ENCODE measurements at regions not wholly inside any gene's neighbourhood (a gene's known extent, or its start where the extent isn't known, plus 50 kb on each side); places are given as distances from the start of the nearest gene placed in this dataset.
A peak's percentile ranks its signal among the peaks of the same experiment; 100 is the strongest.

- Histone ChIP-seq H3K9me3 (ENCODE audit: control insufficient read depth, low read length) (no peaks in the 10 kb centered on the region), H3K4me3 (ENCODE audit: low read length) (no peak overlapping the region), H3K27me3 (ENCODE audit: control insufficient read depth, insufficient read depth) (no peaks in the 10 kb centered on the region), H3K27ac (ENCODE audit: low read length) (no peak overlapping the region), H3K4me1 (ENCODE audit: control insufficient read depth, insufficient read depth, low read length) (no peaks in the 10 kb centered on the region)
- intact Hi-C loops (cut with DNase I): no loop called here
- DNase-seq: no peak
- WGBS: 83% methylated on average over 2 of the region's 2 CpGs
- no peak for ATAC-seq
Observed at GRCh38 chr15:61681038-61681418, 379.2 kb downstream of the VPS13C start.

DNA sequence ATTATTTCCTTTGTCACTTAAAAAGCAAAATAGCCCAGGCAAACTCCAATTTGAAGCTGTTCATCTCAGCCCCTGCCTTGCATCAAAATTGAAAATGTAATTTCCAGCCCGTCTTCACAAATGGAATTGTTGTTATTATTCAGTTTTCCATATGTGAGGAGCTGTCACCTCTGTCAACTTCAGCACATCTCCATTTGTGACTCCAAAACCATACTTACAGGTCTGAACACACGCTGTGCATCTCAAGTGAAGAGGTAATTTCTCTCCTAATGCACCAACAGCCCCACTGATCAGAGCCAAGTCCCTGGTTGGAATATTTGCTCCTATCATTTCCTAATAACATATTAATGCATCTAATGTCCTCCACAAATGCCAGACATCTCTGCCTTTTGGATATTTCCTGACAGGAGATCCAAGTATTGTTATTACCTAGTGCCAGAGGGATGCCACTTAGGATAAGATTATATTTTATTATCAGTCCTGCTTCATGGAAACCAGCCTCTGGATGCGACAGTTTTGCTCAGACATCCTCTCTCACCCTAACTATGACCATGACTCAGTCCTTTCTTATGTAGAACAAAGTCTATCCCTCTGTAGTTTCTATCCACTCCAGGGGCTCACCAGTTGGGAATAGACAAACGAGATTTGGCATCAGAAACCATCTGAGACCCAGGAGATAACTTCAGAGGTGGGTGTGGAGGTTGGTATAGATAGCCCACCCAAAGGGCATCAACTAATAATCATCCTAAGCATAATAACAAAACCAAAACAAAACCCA, 379.8 kb downstream of the VPS13C start:
- Histone ChIP-seq H3K9me3 (ENCODE audit: control insufficient read depth, low read length) (no peaks in the 10 kb centered on the region), H3K27me3 (ENCODE audit: control insufficient read depth, insufficient read depth) (no peaks in the 10 kb centered on the region), H3K4me1 (ENCODE audit: control insufficient read depth, insufficient read depth, low read length) (no peaks in the 10 kb centered on the region), H3K27ac (ENCODE audit: low read length) (no peak overlapping the region), H3K4me3 (ENCODE audit: low read length) (no peak overlapping the region)
- 63% methylated on average over 4 of the region's 4 CpGs for WGBS
- ATAC-seq (no peak), DNase-seq (no peak)
- intact Hi-C loops (cut with DNase I): no loop called here

DNA sequence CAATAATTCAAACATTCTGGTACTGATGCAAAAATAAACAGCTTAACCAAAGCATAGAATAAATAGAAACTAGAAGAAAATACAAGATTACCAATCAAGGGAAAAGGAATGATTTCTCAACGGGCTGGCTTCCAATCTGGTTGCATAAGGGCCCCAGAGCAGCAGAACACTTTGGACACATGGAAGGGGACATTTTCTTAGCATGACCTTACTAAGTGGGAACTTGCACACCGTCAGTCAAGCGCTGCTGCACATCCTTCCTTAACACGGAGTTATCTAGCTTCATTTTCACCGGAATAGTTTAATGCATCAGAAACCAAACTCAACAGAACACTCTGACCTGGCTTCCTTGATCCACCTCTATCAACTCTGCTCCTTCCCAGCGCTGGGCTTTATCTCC, 388.5 kb downstream of the VPS13C start:
- Histone ChIP-seq H3K27ac (ENCODE audit: low read length) (no peak overlapping the region), H3K9me3 (ENCODE audit: control insufficient read depth, low read length) (no peaks in the 10 kb centered on the region), H3K4me1 (ENCODE audit: control insufficient read depth, insufficient read depth, low read length) (peaks cover 1% of the 10 kb centered on the region), H3K27me3 (ENCODE audit: control insufficient read depth, insufficient read depth) (no peaks in the 10 kb centered on the region), H3K4me3 (ENCODE audit: low read length) (no peak overlapping the region)
- peak in 2 of 3 donors; percentile 37 to 68 for DNase-seq
- WGBS: 24% methylated on average over 6 of the region's 6 CpGs
- ATAC-seq: peak; percentile 40 to 75
- intact Hi-C loops (cut with DNase I): no loop called here

GRCh38 chr15:61668444-61668843, 391.8 kb downstream of the VPS13C start:
- intact Hi-C loops (cut with DNase I): no loop called here
- peak; percentile 22 to 57 (median 53) for DNase-seq
- no peak overlapping the region for H3K4me3 ChIP-seq (ENCODE audit: low read length)
- H3K27me3 ChIP-seq (ENCODE audit: control insufficient read depth, insufficient read depth): no peaks in the 10 kb centered on the region
- H3K9me3 ChIP-seq (ENCODE audit: control insufficient read depth, low read length): no peaks in the 10 kb centered on the region
- 25% methylated on average over 12 of the region's 12 CpGs for WGBS
- H3K27ac ChIP-seq (ENCODE audit: low read length): no peak overlapping the region
- ATAC-seq: peak; percentile 41 to 44
- H3K4me1 ChIP-seq (ENCODE audit: control insufficient read depth, insufficient read depth, low read length): peaks cover 1% of the 10 kb centered on the region

DNA sequence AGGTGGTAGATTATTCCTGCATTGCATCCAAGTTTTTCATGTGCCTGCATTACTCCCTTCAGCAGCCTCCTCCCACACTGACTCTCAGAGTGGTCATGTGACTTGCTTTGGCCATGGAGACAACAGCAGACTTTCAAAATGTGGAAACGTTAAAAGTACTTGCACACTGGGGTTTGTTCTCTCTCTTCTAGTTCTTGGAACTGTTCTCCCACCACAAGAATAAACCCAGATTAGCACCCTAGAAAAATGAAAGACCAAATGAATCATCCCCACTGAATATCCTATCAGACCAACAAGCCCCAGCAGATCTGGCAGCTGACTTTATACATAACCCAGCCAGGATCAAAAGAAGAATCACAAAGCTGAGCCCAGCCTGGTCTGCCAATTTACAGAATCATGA, 398.5 kb downstream of the VPS13C start:
- Histone ChIP-seq H3K27me3 (ENCODE audit: control insufficient read depth, insufficient read depth) (no peaks in the 10 kb centered on the region), H3K27ac (ENCODE audit: low read length) (peak overlapping the region; percentile 23), H3K4me1 (ENCODE audit: control insufficient read depth, insufficient read depth, low read length) (peaks cover 4% of the 10 kb centered on the region), H3K4me3 (ENCODE audit: low read length) (no peak overlapping the region), H3K9me3 (ENCODE audit: control insufficient read depth, low read length) (no peaks in the 10 kb centered on the region)
- intact Hi-C loops (cut with DNase I): no loop called here
- ATAC-seq: peak; percentile 87 to 91
- WGBS: 28% methylated on average over 1 of the region's 1 CpG
- peak in 1 of 3 donors; percentile 20 for DNase-seq

- ATAC-seq: no peak
- Histone ChIP-seq H3K4me1 (ENCODE audit: control insufficient read depth, insufficient read depth, low read length) (peaks cover 9% of the 10 kb centered on the region), H3K4me3 (ENCODE audit: low read length) (no peak overlapping the region), H3K9me3 (ENCODE audit: control insufficient read depth, low read length) (no peaks in the 10 kb centered on the region), H3K27me3 (ENCODE audit: control insufficient read depth, insufficient read depth) (no peaks in the 10 kb centered on the region), H3K27ac (ENCODE audit: low read length) (peak overlapping the region; percentile 58)
- intact Hi-C loops (cut with DNase I): no loop called here
- DNase-seq: peak in 1 of 3 donors; percentile 23
- 58% methylated on average over 2 of the region's 2 CpGs for WGBS
Observed at GRCh38 chr15:61660579-61660978, 399.7 kb downstream of the VPS13C start.

GRCh38 chr15:61659566-61660190, 400.6 kb downstream of the VPS13C start:
- H3K27me3 ChIP-seq (ENCODE audit: control insufficient read depth, insufficient read depth): no peaks in the 10 kb centered on the region

GRCh38 chr15:61657461-61657860, 402.8 kb downstream of the VPS13C start:
- peaks cover 12% of the 10 kb centered on the region for H3K4me1 ChIP-seq (ENCODE audit: control insufficient read depth, insufficient read depth, low read length)
- H3K27me3 ChIP-seq (ENCODE audit: control insufficient read depth, insufficient read depth): no peaks in the 10 kb centered on the region
- H3K4me3 ChIP-seq (ENCODE audit: low read length): no peak overlapping the region
- intact Hi-C loops (cut with DNase I): no loop called here
- ATAC-seq (no peak), DNase-seq (no peak)
- WGBS: 89% methylated on average over 4 of the region's 4 CpGs
- no peak overlapping the region for H3K27ac ChIP-seq (ENCODE audit: low read length)
- H3K9me3 ChIP-seq (ENCODE audit: control insufficient read depth, low read length): no peaks in the 10 kb centered on the region

More at GRCh38 chr15:61659566-61660190, 400.6 kb downstream of the VPS13C start:
- peaks cover 9% of the 10 kb centered on the region for H3K4me1 ChIP-seq (ENCODE audit: control insufficient read depth, insufficient read depth, low read length)
- H3K9me3 ChIP-seq (ENCODE audit: control insufficient read depth, low read length): no peaks in the 10 kb centered on the region
- WGBS: 60% methylated on average over 5 of the region's 5 CpGs
- no peak for ATAC-seq
- no peak overlapping the region for H3K27ac ChIP-seq (ENCODE audit: low read length)
- DNase-seq: no peak
- no peak overlapping the region for H3K4me3 ChIP-seq (ENCODE audit: low read length)
- intact Hi-C loops (cut with DNase I): no loop called here

DNA sequence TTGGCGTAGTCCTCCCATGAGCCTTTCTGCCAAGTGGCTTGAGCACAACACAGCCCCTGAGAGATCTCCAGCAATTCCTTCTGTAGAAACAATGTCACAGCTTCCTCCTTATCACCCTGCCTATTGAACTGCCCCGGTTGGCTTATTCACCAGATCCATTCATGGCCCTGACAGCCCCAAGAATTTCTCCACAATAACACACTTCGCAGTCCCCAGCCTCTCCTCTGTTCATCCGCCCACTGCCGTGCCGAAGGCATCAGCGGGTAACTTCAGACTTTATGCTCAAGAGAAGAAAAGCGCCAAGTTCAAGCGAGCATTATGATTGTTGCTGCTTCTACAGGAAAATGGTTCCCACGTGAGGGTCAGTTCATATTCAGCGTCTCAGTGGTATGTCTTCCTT, 403.9 kb downstream of the VPS13C start:
- ATAC-seq (no peak), DNase-seq (peak in 1 of 3 donors; percentile 16)
- Histone ChIP-seq H3K27me3 (ENCODE audit: control insufficient read depth, insufficient read depth) (no peaks in the 10 kb centered on the region), H3K4me3 (ENCODE audit: low read length) (no peak overlapping the region), H3K9me3 (ENCODE audit: control insufficient read depth, low read length) (no peaks in the 10 kb centered on the region), H3K27ac (ENCODE audit: low read length) (peak overlapping the region; percentile 86), H3K4me1 (ENCODE audit: control insufficient read depth, insufficient read depth, low read length) (peaks cover 9% of the 10 kb centered on the region)
- 93% methylated on average over 11 of the region's 11 CpGs for WGBS
- intact Hi-C loops (cut with DNase I): no loop called here

- 65% methylated on average over 3 of the region's 3 CpGs for WGBS
- Histone ChIP-seq H3K27me3 (ENCODE audit: control insufficient read depth, insufficient read depth) (no peaks in the 10 kb centered on the region), H3K9me3 (ENCODE audit: control insufficient read depth, low read length) (no peaks in the 10 kb centered on the region), H3K4me3 (ENCODE audit: low read length) (no peak overlapping the region), H3K4me1 (ENCODE audit: control insufficient read depth, insufficient read depth, low read length) (peaks cover 9% of the 10 kb centered on the region), H3K27ac (ENCODE audit: low read length) (peak overlapping the region; percentile 68)
- no peak for DNase-seq
- ATAC-seq: peak; percentile 54 to 68
- intact Hi-C loops (cut with DNase I): no loop called here
Observed at GRCh38 chr15:61655881-61656280, 404.4 kb downstream of the VPS13C start.

DNA sequence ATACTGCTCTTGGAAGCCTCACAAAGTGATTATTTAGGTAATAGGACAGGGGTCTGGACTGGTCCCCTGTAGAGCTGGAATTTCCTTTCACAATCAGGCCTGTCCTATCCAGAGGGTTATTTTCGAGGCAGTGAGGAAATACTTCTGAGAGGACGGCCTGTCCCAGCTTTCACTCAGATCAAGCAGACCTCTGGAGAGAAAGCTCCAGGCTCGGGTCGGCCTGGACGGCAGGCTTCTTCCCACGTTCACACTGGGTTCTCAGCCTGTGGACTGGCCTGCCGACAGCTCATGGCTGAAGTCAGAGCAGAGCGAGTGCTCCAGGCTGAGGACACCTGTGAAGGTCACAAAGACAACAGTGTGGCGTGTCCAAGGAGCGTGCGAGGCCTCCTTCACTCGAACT, 405.3 kb downstream of the VPS13C start:
- no peak overlapping the region for H3K4me3 ChIP-seq (ENCODE audit: low read length)
- intact Hi-C loops (cut with DNase I): no loop called here
- H3K27me3 ChIP-seq (ENCODE audit: control insufficient read depth, insufficient read depth): no peaks in the 10 kb centered on the region
- WGBS: 69% methylated on average over 12 of the region's 12 CpGs
- H3K9me3 ChIP-seq (ENCODE audit: control insufficient read depth, low read length): no peaks in the 10 kb centered on the region
- peak overlapping the region; percentile 68 for H3K27ac ChIP-seq (ENCODE audit: low read length)
- peaks cover 8% of the 10 kb centered on the region for H3K4me1 ChIP-seq (ENCODE audit: control insufficient read depth, insufficient read depth, low read length)
- ATAC-seq (peak; percentile 78 to 86), DNase-seq (peak; percentile 71 to 78 (median 74))

All from right cardiac atrium (tissue), 5 donors.